Loucy (cell line): ENCODE measurements at regions not wholly inside any gene's neighbourhood (a gene's known extent, or its start where the extent isn't known, plus 50 kb on each side); places are given as distances from the start of the nearest gene placed in this dataset.

Experiments
- EZH2phosphoT487 ChIP-seq: fragments of 200-600 bp; IDR thresholded peaks from 2 replicates; pipeline ENCODE4 v1.6.1; 2018; ENCODE audit warnings: antibody characterized with exemption, mild to moderate bottlenecking, moderate library complexity, borderline replicate concordance
- TF ChIP-seq, protein P1 (sequence below): fragments of 200-600 bp; sonication (generic); conservative IDR thresholded peaks from 2 replicates; pipeline ENCODE4 v1.5.1; 2014; ENCODE audit warnings: mild to moderate bottlenecking, antibody characterized with exemption, low read length

DNA sequence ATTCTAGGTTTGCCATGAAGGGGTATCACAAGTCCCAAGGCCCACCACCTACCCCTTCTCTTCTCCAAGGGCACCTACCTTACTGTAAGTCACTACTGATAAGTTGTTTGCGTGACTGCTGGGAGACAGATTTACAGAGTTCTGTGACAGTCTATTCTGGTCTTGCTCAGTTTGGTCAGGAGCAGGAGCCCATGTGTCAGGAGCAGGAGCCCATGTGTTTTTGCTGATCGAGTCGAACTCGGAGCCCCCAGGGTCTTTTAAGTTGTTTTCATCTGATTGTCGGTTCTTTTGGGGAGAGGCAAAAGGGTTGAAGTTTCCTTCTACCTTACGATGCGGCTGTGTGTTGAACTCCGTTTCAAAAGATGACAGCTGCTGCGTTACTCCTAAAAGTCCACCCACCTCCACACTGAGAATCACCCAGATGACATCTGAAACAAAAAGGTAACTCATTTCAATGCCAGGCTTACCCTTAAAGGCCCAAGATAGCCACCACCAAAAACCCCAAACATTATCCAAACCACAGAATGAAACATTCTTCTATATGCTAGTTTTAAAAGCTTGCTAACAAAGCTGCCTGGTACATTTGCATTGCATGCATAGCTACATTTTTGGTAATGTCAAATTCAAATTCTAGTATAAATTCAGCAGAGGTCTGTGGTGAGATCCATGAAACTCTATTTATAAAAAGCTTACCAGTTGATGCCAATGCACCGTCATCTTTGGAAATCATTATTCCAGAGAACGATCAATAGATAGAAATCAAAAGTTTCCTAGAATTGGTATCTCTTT, 50.5 kb upstream of the SPDEF start:
- TF ChIP-seq, protein P1, sequence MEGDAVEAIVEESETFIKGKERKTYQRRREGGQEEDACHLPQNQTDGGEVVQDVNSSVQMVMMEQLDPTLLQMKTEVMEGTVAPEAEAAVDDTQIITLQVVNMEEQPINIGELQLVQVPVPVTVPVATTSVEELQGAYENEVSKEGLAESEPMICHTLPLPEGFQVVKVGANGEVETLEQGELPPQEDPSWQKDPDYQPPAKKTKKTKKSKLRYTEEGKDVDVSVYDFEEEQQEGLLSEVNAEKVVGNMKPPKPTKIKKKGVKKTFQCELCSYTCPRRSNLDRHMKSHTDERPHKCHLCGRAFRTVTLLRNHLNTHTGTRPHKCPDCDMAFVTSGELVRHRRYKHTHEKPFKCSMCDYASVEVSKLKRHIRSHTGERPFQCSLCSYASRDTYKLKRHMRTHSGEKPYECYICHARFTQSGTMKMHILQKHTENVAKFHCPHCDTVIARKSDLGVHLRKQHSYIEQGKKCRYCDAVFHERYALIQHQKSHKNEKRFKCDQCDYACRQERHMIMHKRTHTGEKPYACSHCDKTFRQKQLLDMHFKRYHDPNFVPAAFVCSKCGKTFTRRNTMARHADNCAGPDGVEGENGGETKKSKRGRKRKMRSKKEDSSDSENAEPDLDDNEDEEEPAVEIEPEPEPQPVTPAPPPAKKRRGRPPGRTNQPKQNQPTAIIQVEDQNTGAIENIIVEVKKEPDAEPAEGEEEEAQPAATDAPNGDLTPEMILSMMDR: no peak
- no peak for TF ChIP-seq EZH2phosphoT487
